Liver (tissue), 3 donors: ENCODE measurements at regions not wholly inside any gene's neighbourhood (a gene's known extent, or its start where the extent isn't known, plus 50 kb on each side); places are given as distances from the start of the nearest gene placed in this dataset.

Experiments used
- JUND ChIP-seq, 2 donors: IDR thresholded peaks; 2 replicates each; pipeline ENCODE4 v1.6.1; 2016; ENCODE audit warnings: antibody characterized with exemption in 2 of 2
- MAX ChIP-seq: IDR thresholded peaks from 2 replicates; pipeline ENCODE4 v1.6.1; 2016; ENCODE audit warnings: antibody characterized with exemption
- NR2F2 ChIP-seq: IDR thresholded peaks from 2 replicates; pipeline ENCODE4 v1.6.1; 2016; ENCODE audit warnings: antibody characterized with exemption
- RAD21 ChIP-seq, 2 donors: IDR thresholded peaks; 2 replicates each; pipeline ENCODE4 v1.6.1; 2016; ENCODE audit warnings: antibody characterized with exemption in 2 of 2, mild to moderate bottlenecking in 2 of 2
- RXRA ChIP-seq, 2 donors: IDR thresholded peaks; 2 replicates each; pipeline ENCODE4 v1.6.1; 2017 to 2018; ENCODE audit warnings: antibody characterized with exemption in 2 of 2, mild to moderate bottlenecking in 1 of 2
- SP1 ChIP-seq: IDR thresholded peaks from 2 replicates; pipeline ENCODE4 v1.6.1; 2018; ENCODE audit warnings: antibody characterized with exemption, mild to moderate bottlenecking
- TAF1 ChIP-seq: conservative IDR thresholded peaks from 2 replicates; pipeline ENCODE4 v1.6.1; 2016; ENCODE audit warnings: antibody characterized with exemption, mild to moderate bottlenecking
- YY1 ChIP-seq: IDR thresholded peaks from 2 replicates; pipeline ENCODE4 v1.6.1; 2016; ENCODE audit warnings: antibody characterized with exemption, mild to moderate bottlenecking
- TF ChIP-seq, protein P1 (sequence below): fragments of 150-350 bp; IDR thresholded peaks from 2 replicates; pipeline ENCODE4 v1.5.1; 2017; ENCODE audit warnings: improper control_type of control experiment, low read depth, low read length; ENCODE audit not compliant: missing input control
- donor health status: healthy.
- donor health status: healthy.

DNA sequence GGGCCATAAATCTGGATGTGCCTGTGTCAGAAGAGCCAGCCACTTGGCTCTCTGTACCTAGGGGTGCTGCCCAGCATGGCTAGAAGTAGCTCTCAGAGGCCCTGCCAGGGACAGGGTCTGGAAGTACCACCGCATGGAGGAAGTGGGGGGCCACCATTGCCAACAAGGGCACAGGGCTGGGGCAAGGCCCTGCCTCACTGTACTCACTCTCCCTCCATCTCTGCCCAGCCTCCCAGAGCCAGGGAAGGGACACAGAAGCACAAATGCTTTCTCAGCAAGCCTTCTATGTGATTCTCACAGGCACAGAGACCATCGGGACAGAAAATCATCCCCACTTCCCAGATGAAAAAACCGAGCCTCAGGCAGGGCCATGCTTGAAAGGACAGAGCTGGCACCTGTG lies 138.1 kb downstream of the C5orf15 start:
- TF ChIP-seq YY1 (no peak), MAX (no peak), NR2F2 (no peak), RAD21 (IDR thresholded peaks at IDR 0.05) (no peak), SP1 (no peak), JUND (IDR thresholded peaks at IDR 0.05) (no peak), RXRA (IDR thresholded peaks at IDR 0.05) (no peak), TAF1 (no peak)
- TF ChIP-seq, protein P1, sequence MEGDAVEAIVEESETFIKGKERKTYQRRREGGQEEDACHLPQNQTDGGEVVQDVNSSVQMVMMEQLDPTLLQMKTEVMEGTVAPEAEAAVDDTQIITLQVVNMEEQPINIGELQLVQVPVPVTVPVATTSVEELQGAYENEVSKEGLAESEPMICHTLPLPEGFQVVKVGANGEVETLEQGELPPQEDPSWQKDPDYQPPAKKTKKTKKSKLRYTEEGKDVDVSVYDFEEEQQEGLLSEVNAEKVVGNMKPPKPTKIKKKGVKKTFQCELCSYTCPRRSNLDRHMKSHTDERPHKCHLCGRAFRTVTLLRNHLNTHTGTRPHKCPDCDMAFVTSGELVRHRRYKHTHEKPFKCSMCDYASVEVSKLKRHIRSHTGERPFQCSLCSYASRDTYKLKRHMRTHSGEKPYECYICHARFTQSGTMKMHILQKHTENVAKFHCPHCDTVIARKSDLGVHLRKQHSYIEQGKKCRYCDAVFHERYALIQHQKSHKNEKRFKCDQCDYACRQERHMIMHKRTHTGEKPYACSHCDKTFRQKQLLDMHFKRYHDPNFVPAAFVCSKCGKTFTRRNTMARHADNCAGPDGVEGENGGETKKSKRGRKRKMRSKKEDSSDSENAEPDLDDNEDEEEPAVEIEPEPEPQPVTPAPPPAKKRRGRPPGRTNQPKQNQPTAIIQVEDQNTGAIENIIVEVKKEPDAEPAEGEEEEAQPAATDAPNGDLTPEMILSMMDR, result no peak
